ENCODE measurements at regions not wholly inside any gene's neighbourhood (a gene's known extent, or its start where the extent isn't known, plus 50 kb on each side); places are given as distances from the start of the nearest gene placed in this dataset.
"Not testable (repeated sequence)": the region's sequence is repeated elsewhere in the genome, so short reads cannot be mapped to it uniquely, and the experiment has no call there.

DNA sequence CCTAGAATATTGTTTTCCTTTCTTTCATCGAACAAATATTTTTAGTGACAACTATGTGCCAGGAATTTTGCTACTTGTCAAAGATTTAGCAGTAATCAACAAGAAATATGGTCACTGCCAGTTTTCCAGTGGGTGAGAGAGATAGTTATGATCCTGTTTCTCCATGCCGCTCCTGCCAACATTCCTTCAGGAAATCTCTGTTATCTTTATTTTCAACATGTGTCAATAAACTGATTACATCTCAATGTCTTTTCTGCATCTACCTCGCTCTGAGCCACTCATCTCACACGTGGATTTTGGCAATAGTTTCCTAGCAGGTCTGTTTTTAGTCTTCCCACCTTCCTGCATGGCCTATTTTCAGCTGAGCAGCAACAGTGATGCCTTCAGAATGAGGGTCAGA lies 650.0 kb upstream of the STXBP6 start:
- DNase-seq (ENCODE audit: low spot score), result no peak

DNA sequence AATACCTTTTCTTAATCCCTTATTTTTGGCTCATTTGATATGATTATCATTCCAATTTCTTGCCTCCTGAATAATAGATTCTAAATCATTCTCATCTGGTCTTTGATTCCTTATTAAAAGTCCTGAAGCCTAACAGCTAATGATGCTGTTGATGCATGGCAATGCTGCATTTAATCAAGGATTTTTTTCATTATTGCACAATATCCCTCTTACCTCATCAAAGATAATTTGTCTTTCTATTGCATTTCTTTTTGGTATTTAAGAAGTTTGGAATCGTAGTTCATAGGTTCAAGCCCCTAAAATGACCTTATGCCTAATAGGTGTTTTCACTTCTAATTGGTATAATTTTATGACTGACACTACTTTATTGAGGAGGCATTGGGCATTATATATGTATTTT lies 648.2 kb upstream of the STXBP6 start:
- no peak for DNase-seq (ENCODE audit: low spot score)

DNA sequence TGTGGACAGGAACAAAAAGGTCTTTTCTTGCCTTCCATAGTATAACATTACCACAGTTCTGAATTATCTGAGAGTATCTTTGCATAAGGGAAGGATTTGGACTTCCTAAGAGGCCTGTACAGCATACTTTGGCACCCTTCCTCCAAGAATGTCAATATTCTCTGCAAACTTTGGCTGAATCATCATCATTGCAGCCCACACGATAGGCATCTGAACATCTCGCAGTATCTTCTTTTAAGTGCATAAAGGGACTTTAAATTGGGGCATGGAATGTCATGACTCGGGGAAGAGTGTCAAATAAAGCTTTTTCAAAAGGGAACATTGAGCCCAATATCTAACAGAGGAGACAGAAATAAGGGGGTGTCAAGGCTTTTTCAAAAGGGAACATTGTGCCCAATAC lies 646.2 kb upstream of the STXBP6 start:
- no peak for DNase-seq (ENCODE audit: low spot score)

DNA sequence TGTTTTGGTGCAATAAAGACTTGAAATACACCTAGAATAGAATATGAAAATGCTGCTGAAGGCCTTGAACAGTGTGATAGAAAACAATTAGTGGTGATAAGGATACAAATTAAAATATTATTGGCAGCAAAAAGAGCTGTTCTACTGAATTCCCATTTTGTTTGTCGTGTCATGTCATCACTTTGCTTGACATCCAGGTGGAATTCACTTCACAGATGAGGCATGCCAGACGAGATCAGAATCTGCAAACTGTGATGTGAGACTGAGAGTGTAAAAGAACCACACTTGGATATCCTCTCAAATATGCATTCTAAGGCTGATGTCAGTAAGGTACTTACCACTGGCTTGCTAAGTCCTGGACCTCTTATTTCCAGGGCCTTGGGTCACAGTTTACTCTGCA lies 635.1 kb upstream of the STXBP6 start:
- DNase-seq (ENCODE audit: low spot score), result no peak

DNA sequence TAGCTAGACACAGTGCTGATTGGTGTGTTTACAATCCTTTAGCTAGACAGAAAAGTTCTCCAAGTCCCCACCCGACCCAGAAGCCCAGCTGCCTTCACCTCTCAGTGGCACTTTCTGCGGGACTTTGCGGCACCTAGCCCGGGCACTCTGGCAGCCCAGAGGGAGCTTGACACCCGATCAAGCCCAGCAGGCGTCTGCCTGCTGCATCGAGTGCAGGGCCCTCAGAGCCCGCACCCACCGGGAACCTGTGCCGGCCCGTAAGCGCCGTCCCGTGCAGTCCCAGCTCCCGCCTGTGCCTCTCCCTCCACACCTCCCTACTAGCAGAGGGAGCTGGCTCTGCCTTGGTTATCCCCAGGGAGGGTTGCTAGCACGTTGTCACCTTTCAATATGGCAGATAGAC lies 631.0 kb upstream of the STXBP6 start:
- no peak for DNase-seq (ENCODE audit: low spot score)

DNA sequence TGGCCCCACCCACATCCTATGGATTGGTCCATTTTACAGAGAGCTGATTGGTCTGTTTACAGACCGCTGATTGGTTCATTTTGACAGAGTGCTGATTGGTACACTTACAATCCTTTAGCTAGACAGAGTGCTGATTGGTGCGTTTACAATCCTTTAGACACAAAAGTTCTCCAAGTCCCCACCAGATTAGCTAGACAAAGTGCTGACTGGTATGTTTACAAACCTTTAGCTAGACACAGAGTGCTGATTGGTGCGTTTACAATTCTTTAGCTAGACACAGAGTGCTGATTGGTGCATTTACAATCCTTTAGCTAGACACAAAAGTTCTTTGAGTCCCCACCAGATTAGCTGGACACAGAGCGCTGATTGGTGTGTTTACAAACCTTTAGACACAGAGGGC lies 630.6 kb upstream of the STXBP6 start:
- DNase-seq (ENCODE audit: low spot score), result not testable (repeated sequence)

DNA sequence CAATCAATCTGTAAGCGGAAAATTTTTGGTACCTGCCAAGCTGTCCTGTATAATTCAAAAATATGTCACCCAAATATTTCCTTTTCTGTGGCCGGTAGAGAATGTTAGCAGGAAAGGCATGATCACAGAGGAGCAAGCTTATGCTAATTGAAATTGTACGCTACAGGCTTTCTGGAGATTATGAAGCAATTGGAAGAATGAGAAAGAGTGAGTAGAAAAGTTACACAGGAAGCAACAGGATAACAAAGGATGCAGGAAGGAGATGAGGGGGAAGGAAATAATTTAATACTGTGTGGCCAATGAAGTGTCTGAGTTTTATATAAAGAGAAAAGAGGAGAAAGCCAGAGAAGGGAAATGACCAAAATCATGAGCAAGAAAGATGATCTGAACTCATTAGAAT lies 627.2 kb upstream of the STXBP6 start:
- DNase-seq (ENCODE audit: low spot score), result no peak

DNA sequence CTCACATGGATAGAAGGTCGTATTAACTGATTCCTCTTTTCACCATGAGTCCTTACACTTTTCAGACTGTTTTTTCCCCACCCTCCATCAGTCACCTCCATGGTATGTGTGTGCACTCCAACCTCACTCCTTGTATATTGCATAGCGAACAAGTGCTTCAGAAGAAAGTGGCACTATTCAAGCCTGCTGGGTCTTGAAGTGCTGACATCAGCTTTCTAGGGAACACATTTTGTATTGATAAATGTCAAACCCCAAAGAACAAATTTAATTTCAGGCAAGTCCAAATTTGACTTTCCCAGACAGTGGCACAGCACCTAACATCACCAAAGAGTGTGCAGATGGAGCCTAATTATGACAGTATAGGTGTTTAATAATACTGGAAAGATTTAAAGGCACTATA lies 617.4 kb upstream of the STXBP6 start:
- no peak for DNase-seq (ENCODE audit: low spot score)

DNA sequence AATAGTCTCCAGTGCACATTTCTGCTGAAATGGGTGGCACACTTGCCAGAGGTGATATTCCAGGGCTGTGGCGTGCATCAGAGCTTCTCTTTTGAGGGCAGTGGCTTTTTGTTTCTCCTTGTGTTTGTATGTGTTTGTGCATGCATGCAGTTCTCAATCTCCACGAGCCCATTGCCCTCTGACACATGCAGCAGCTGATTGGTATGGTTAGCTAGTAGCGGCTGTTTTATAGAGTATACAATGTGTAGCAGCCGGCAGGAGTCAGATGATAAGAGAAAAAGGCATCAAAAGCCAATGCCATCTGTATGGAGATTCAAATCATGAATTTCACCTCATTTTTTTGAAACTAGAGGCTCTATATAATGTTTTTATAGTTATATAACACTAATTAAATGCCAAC lies 616.9 kb upstream of the STXBP6 start:
- no peak for DNase-seq (ENCODE audit: low spot score)

DNA sequence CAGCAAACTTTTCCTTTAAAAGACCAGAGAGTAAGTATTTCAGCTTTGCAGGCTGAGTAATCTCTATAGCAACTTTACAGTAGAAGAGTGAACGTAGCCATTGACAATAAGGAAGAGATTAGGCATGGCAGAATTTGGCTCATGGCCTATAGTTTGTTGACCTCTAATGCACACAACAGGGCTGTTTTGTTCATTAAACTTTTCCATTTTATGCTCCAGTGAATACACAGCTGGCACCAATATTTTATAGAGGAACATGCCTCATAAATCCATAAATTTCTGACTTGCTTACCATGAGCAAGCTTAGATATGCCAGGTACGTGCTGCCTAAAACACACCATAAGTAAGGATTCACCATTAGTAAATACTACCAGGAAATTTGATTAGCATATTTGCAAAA lies 609.0 kb upstream of the STXBP6 start:
- no peak for DNase-seq (ENCODE audit: low spot score)

DNA sequence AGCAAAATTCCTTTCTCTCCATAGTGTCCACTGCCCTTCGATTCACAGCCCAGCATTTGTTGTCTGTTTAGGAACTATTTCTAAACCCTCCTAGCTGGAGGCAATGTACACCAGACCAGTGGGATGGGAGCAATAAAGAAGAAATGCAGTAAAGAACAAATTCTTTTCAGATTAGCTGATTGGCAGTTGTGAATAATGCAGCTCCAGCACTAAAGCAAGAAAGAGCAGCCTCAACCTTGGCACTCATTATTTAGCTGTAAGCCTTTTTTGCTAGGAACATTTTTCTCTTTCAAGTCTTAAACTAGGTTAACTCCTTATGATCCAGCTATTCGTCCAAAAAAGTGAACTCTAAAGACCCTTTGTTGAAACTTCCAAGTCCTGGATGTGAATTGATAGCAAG lies 580.5 kb upstream of the STXBP6 start:
- DNase-seq (ENCODE audit: low spot score), result no peak

DNA sequence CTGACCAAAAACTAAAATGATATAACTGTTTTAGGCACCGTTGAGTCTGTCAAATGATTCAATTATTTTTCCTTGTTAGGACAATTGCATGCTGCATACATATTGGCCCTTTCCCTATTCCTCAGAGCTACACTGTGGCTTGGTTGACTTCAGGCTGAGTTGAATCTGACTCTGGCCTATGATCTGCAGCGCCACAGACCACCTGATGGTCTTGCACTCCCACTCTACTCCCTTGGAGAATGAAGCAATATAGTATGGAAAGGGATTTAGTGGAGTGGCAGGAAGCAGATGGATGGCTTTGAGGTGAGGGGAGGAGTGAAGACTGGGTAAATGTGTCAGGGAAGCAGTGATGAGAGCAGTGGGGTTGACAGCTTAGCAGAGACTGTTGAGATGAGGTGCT lies 579.0 kb upstream of the STXBP6 start:
- DNase-seq (ENCODE audit: low spot score), result no peak

DNA sequence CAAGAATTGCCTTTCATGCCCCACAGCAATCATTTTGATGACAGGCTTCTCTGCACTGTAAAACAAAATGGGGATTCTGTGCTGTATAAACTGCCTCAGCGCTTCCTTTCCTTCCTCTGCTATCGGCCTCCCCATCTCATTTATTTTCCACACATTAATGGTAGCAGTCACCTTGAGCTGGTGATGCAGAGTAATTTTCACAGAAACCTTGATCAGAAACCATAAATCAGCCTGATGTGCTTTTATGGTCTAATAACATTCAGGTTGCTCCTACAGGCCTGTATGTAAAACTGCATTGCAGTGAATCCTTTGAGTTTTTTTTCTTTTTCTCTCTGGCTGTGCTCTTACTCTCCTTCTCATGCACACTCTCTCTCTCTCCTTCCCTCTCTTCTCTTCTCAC lies 578.4 kb upstream of the STXBP6 start:
- DNase-seq (ENCODE audit: low spot score), result no peak

DNA sequence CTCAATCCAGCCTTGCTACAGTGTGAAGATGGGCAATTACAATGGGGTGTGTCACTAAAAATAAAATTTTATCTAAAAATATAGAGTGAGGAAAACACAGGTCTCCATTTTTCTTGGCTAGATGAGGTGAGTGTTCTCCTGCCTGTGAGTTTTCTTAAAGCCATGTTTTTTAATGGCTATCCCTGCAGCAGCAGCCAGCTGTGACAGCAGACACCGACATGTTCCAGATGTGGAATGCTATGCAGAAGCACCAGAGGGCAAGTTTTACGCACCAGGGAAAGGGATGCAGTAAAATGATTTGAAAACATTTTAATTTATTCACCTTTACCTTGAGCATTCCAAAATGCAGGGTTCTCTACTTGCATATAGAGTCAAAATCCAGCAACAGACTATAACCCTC lies 577.0 kb upstream of the STXBP6 start:
- no peak for DNase-seq (ENCODE audit: low spot score)

DNA sequence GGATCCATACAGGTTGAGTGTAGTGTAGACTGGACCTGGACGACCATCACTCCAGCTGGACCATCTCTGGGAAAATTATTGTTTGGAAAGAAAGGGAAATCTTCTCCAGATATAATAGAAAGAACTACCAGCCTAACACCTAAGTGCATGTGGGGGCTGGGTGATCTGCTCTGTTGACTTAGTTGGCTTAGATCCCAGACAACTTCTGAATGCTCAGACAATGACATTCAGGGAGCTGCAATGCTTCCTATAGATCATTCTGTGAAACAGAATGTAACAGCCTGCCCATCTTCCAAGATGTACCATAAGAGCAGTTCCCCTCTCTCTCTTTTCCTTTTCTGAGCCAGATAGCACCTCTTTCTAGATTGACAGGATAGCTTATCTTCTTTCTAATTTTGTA lies 572.8 kb upstream of the STXBP6 start:
- DNase-seq (ENCODE audit: low spot score), result no peak

DNA sequence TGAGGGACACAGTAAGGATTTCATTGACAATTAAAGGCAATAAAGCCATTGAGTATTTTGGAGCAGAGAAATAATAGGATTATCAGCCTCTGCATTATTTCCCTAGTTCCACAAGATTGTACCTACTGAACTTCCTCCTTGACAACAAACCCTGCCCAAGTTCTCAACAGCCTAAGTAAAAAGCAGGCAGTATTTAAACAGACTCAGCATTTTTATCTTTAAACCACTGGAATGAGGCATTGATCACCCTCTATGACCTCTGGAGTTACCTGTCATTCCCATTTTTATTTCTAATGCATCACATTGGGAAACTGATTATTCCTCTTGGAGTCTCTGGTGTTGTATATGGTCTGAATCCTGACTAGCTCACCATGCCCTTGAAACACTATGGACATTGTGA lies 570.6 kb upstream of the STXBP6 start:
- DNase-seq (ENCODE audit: low spot score), result no peak

DNA sequence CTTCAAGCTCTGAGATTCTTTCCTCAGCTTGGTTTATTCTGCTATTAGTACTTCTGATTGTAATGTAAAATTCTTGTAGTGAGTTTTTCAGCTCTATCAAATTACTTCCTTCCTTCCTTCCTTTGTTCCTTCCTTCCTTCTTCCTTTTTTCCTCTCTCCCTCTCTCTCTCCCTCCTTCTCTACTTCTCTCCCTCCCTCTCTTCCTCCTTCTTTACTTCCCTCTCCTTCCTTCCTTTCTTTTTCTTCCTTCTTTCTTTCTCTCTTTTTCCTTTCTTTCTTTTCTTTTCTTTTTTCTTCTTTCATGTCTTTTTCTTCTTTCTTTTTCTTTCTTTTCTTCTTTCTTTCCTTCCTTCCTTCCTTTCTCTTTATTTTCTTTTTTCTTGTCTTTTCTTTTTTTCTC lies 565.2 kb upstream of the STXBP6 start:
- DNase-seq (ENCODE audit: low spot score), result no peak

DNA sequence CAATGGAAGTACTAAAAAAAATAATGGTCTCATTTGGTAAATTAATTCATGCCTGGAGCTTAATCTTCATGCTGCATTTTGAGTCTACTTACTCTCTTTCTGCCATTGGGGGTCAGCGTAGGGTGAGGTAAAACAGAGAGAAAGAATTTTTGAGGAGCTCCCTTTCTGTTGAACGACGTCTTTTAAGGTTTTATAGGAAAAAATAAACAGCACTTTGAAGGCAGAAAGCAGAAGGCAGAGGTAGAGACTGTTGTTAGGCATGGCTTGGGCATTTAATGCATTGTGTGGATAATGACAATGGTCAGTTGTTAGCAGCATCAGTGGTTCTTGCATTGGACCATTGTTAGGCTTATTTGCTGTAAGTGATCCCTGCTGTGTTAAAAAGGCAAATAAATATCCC lies 557.2 kb upstream of the STXBP6 start:
- no peak for DNase-seq (ENCODE audit: low spot score)

DNA sequence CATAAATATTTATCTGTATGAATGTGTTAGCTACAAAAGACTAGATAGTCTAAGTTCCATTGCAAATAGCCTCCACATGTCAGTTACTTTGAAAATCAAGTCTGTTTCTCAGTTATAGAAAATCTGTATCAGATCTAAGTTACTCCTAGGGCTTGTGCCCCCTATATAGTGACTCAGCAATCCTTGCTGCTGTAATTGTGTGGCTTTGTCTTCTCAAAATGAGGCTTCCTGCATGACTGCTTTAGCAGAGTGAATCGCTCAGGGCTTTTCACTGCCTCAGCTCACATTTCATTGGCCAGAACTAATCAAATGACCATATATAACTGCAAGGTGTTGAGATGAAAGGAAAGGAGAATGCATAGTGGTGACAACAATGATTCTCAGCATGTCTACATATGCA lies 552.2 kb upstream of the STXBP6 start:
- no peak for DNase-seq (ENCODE audit: low spot score)

DNA sequence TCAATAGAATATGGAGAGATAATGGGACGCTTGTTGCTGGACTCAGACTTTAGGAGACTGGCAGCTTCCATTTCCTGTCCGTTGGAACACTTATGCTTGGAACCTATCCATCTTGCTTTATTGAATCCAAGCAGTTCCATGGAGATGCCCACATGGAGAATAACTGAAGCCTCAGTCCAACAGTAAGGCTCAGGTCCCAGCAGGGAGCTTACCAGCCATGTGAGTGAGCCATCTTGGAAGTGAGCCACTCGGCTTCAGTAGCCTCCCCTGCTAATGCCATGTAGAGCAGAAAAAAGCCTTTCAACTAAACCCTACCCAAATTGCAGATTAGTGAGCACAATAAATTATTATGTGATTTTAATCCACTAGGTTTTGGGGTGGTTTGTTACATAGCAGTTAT lies 538.8 kb upstream of the STXBP6 start:
- DNase-seq (ENCODE audit: low spot score), result no peak

DNA sequence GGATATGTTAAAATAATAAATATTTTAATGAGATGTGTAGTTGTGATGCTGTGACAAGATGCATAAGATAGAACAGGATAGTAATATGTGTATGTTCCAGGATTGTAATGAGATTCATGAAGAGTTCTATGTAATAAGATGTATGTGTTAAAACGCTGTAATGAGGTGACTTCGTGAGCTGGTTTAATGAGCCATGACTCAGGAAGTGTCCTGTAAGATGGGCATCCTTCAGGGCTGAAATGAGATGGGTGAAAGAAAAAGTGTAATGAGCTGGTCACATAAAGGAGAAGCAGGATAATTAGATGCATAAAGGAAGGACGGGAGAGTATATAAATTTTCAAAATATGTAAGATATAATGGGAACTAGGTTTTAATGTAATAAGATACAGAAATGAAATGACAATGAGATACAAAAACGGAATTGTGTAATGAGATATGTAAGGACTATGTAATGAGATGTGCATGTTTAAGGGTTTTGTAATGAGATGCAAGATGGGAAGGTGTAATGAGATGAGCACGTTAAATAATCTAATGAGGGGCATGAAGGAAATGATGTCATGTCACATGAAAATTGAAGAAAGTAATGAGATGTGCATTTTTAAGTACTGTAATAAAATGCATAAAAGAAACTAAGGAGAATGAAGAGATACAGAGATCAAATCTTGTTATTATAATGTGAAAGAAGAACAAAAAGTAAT lies 524.8 kb upstream of the STXBP6 start:
- DNase-seq (ENCODE audit: low spot score), result no peak

DNA sequence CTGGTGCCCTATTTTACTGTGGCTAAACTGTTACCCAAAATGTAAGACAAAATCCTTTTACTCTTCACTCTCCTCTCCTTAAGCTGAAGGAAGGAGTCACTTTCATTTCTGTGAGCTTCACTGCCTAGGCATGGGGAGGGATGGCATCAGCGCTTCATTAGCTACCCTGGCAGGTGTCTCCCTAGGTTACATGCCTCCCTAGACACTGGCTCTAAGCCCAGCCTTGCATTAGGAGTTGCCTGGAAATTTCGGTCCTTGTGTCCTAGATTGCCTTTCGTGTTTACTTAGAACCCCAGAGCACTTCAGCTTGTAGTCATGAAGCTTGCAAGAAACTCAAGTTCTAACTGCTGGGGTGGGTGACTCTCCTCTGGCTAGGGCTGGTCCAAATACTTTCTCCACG lies 520.5 kb upstream of the STXBP6 start:
- no peak for DNase-seq (ENCODE audit: low spot score)

DNA sequence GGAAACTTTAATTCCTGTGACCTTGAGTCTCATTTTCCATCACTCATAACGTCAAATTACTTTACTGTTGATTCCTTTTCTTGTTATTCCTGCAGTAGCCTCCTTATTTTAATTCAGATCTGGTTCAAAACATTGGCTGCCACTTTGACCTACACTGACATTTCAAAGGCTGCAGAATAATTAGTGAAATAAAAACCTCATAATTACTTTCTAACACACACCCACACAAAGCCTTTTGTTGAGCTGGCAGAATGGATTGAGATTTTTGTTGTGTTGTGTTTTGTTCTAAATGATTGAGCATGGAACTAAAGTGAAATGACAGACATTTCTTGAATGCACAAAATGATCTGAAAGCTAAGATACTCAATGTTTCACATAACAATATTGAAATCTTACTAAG lies 507.5 kb upstream of the STXBP6 start:
- DNase-seq (ENCODE audit: low spot score), result no peak

DNA sequence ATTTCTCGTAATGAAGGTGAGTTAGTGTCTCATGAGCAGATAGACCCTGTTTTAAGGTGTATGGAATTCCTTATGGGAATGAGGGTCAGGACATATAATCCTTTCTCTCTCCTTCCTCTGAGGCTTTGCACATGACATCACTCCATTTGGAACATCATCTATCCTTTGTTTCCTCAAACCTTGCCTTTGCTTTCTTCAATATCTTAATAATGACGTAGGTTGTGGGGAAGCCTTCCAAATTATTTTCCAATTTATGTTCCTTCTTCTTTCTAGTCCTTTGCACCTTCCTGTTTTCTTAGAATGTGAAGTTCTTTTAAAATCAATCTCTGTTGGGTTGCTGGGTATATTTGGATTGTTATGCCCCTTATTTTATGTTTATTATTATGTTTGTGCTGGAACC lies 502.9 kb upstream of the STXBP6 start:
- no peak for DNase-seq (ENCODE audit: low spot score)

DNA sequence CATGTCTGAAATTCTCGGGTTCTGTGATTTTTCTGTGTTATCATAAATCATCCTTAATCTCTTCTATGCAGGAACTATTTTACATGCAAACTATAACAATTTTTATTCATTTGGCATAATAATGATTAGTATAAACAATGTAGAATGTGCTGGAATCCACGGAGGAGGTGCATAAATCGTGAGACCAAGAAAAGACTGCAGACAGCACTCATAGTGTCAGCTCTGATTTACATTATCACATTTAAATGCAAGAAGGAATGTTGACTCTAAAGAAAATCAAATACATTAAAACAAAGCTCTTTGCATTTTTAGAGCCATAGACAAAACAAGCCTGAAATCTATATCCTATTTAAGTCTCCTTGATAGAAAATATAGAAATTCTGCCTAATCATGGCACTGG lies 501.7 kb upstream of the STXBP6 start:
- no peak for DNase-seq (ENCODE audit: low spot score)

Data from LoVo (cell line).